22Rv1 (cell line): ENCODE measurements at regions not wholly inside any gene's neighbourhood (a gene's known extent, or its start where the extent isn't known, plus 50 kb on each side); places are given as distances from the start of the nearest gene placed in this dataset.

Experiments used
- ZFX ChIP-seq: fragments of 450-650 bp; IDR thresholded peaks from 2 replicates; pipeline ENCODE4 v1.6.1; 2017; ENCODE audit warnings: antibody characterized with exemption, borderline replicate concordance
- TF ChIP-seq, protein P1 (sequence below): fragments of 450-650 bp; IDR thresholded peaks from 2 replicates; pipeline ENCODE4 v1.5.1; 2017; ENCODE audit warnings: mild to moderate bottlenecking

- TF ChIP-seq, protein P1, sequence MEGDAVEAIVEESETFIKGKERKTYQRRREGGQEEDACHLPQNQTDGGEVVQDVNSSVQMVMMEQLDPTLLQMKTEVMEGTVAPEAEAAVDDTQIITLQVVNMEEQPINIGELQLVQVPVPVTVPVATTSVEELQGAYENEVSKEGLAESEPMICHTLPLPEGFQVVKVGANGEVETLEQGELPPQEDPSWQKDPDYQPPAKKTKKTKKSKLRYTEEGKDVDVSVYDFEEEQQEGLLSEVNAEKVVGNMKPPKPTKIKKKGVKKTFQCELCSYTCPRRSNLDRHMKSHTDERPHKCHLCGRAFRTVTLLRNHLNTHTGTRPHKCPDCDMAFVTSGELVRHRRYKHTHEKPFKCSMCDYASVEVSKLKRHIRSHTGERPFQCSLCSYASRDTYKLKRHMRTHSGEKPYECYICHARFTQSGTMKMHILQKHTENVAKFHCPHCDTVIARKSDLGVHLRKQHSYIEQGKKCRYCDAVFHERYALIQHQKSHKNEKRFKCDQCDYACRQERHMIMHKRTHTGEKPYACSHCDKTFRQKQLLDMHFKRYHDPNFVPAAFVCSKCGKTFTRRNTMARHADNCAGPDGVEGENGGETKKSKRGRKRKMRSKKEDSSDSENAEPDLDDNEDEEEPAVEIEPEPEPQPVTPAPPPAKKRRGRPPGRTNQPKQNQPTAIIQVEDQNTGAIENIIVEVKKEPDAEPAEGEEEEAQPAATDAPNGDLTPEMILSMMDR, result no peak
- no peak for TF ChIP-seq ZFX
Observed at GRCh38 chr10:61166489-61166888, 222.5 kb upstream of the RHOBTB1 start.
